H1 (cell line): ENCODE measurements at regions not wholly inside any gene's neighbourhood (a gene's known extent, or its start where the extent isn't known, plus 50 kb on each side); places are given as distances from the start of the nearest gene placed in this dataset.

Source experiments
- CTCF ChIA-PET: fragments of 300-600 bp; sonication (Branson Sonifier 250); formaldehyde crosslinking; loops from one replicate; lab custom pipeline; 2021; ENCODE audit not compliant: partially characterized antibody; lab: Charles Lee
- POLR2A ChIA-PET: fragments of 300-600 bp; sonication (Branson Sonifier 250); formaldehyde crosslinking; loops from one replicate; lab custom pipeline; 2021; ENCODE audit warnings: inconsistent platforms; ENCODE audit not compliant: partially characterized antibody; lab: Charles Lee
- DNase-seq, 2 experiments: peaks; one replicate each; pipeline versions ENCODE4 v3.0.0 to v3.0.0-alpha.2; 2010 to 2022; ENCODE audit warnings: low spot score in 2 of 2, low read depth in 1 of 2, mixed read lengths in 1 of 2
- FAIRE-seq: peaks from 2 replicates; lab custom pipeline; 2011; peaks lifted over from hg19 to GRCh38; lab: Jason Lieb, UNC
- H2AFZ ChIP-seq: 2 replicates; pipeline ENCODE4 v1.8.1; 2012; ENCODE audit warnings: low read length, inconsistent platforms
- H2AK5ac ChIP-seq: 2 replicates; pipeline ENCODE4 v1.6.1; 2013; ENCODE audit warnings: low read depth, low read length
- H2BK120ac ChIP-seq: replicated peaks from 2 replicates; pipeline ENCODE3; 2013; ENCODE audit warnings: low read depth, low read length, inconsistent platforms
- H2BK12ac ChIP-seq: 2 replicates; pipeline ENCODE4 v1.6.1; 2013; ENCODE audit warnings: low read depth, low read length
- H2BK15ac ChIP-seq: 2 replicates; pipeline ENCODE4 v1.6.1; 2013; ENCODE audit warnings: low read length
- H2BK20ac ChIP-seq: 2 replicates; pipeline ENCODE4 v1.6.1; 2013; ENCODE audit warnings: low read length
- H2BK5ac ChIP-seq: 2 replicates; pipeline ENCODE4 v1.6.1; 2013; ENCODE audit warnings: low read depth, low read length
- H3K14ac ChIP-seq: 2 replicates; pipeline ENCODE4 v1.6.1; 2013; ENCODE audit warnings: inconsistent platforms; ENCODE audit not compliant: insufficient read length
- H3K18ac ChIP-seq: 2 replicates; pipeline ENCODE4 v1.6.1; 2013; ENCODE audit warnings: low read length; ENCODE audit errors: extremely low read depth
- H3K23ac ChIP-seq: 2 replicates; pipeline ENCODE4 v1.6.1; 2013; ENCODE audit warnings: inconsistent platforms; ENCODE audit not compliant: insufficient read length
- H3K23me2 ChIP-seq: 2 replicates; pipeline ENCODE4 v1.6.1; 2013; ENCODE audit warnings: low read depth, low read length
- H3K27ac ChIP-seq: 2 replicates; pipeline ENCODE4 v1.6.1; 2011; ENCODE audit warnings: low read depth, low read length, inconsistent platforms
- H3K27me3 ChIP-seq, 4 experiments: replicated peaks in 1 of 4; 1 replicate in 1 of 4; 2 replicates in 3 of 4; pipeline versions ENCODE4 v1.6.1 to v1.8.1; 2011 to 2013; ENCODE audit warnings: low read length in 3 of 4, mild to moderate bottlenecking in 3 of 4, inconsistent platforms in 2 of 4, mixed read lengths in 2 of 4, moderate library complexity in 1 of 4; ENCODE audit not compliant: control insufficient read depth in 3 of 4, insufficient read depth in 3 of 4; ENCODE audit errors: extremely low read depth in 1 of 4
- H3K36me3 ChIP-seq, 4 experiments: 2 replicates each; pipeline versions ENCODE4 v1.6.1 to v1.8.1; 2011 to 2013; ENCODE audit warnings: mild to moderate bottlenecking in 4 of 4, low read length in 3 of 4, moderate library complexity in 2 of 4, control low read depth in 1 of 4, inconsistent platforms in 1 of 4; ENCODE audit not compliant: insufficient read depth in 4 of 4, control insufficient read depth in 2 of 4
- H3K4ac ChIP-seq: replicated peaks from 2 replicates; pipeline ENCODE3; 2013; ENCODE audit warnings: low read length, low read depth, mixed read lengths, inconsistent platforms; ENCODE audit not compliant: insufficient read length
- H3K4me1 ChIP-seq, 4 experiments: replicated peaks in 1 of 4; 1 replicate in 1 of 4; 2 replicates in 3 of 4; pipeline versions ENCODE4 v1.6.1 to v1.8.1; 2011 to 2013; ENCODE audit warnings: low read length in 3 of 4, inconsistent platforms in 2 of 4, mixed read lengths in 1 of 4; ENCODE audit not compliant: insufficient read depth in 4 of 4, control insufficient read depth in 3 of 4
- H3K4me2 ChIP-seq, 2 experiments: 2 replicates each; pipeline versions ENCODE4 v1.6.1 to v1.8.1; 2011 to 2013; ENCODE audit warnings: low read depth in 2 of 2, low read length in 2 of 2, control low read depth in 1 of 2, inconsistent platforms in 1 of 2, mild to moderate bottlenecking in 1 of 2; ENCODE audit not compliant: insufficient read depth in 1 of 2
- H3K4me3 ChIP-seq, 4 experiments: fragments of 200-600, 300-600 bp in 1 of 4; sonication (generic), shearing (Covaris generic), sonication (Bioruptor Twin) in 1 of 4; 2 replicates each; pipeline versions ENCODE4 v1.5.1 to v1.8.1; 2011 to 2016; ENCODE audit warnings: low read length in 4 of 4, low read depth in 3 of 4, control low read depth in 2 of 4, inconsistent platforms in 2 of 4, mild to moderate bottlenecking in 2 of 4, mixed read lengths in 1 of 4, moderate library complexity in 1 of 4; ENCODE audit not compliant: insufficient read depth in 2 of 4; ENCODE audit errors: extremely low read depth in 1 of 4
- H3K56ac ChIP-seq: replicated peaks from 2 replicates; pipeline ENCODE3; 2013; ENCODE audit warnings: low read depth, mild to moderate bottlenecking, mixed read lengths, low read length, inconsistent platforms; ENCODE audit not compliant: insufficient read length
- H3K79me1 ChIP-seq: 2 replicates; pipeline ENCODE4 v1.6.1; 2013; ENCODE audit warnings: low read depth, low read length, control low read depth
- H3K79me2 ChIP-seq, 2 experiments: 2 replicates each; pipeline versions ENCODE4 v1.6.1 to v1.8.1; 2012 to 2013; ENCODE audit warnings: low read length in 2 of 2, mild to moderate bottlenecking in 2 of 2, inconsistent platforms in 1 of 2; ENCODE audit not compliant: insufficient read depth in 2 of 2, control insufficient read depth in 1 of 2
- H3K9ac ChIP-seq, 4 experiments: replicated peaks in 1 of 4; 1 replicate in 1 of 4; 2 replicates in 3 of 4; pipeline versions ENCODE4 v1.6.1 to v1.8.1; 2011 to 2013; ENCODE audit warnings: low read depth in 3 of 4, low read length in 3 of 4, control low read depth in 2 of 4, mild to moderate bottlenecking in 2 of 4, moderate library complexity in 2 of 4, inconsistent platforms in 1 of 4; ENCODE audit errors: extremely low read depth in 1 of 4
- H3K9me3 ChIP-seq, 2 experiments: 2 replicates each; pipeline versions ENCODE4 v1.6.1 to v1.8.1; 2012 to 2013; ENCODE audit warnings: mild to moderate bottlenecking in 2 of 2, moderate library complexity in 2 of 2, control low read depth in 1 of 2, inconsistent platforms in 1 of 2, low read depth in 1 of 2, low read length in 1 of 2, mixed read lengths in 1 of 2; ENCODE audit not compliant: insufficient read depth in 2 of 2
- H4K20me1 ChIP-seq, 2 experiments: replicated peaks in 1 of 2; 2 replicates each; pipeline versions ENCODE3 to v1.8.1; 2011 to 2013; ENCODE audit warnings: inconsistent platforms in 2 of 2, low read length in 2 of 2, mild to moderate bottlenecking in 1 of 2; ENCODE audit not compliant: insufficient read depth in 2 of 2, control insufficient read depth in 1 of 2
- H4K5ac ChIP-seq: 2 replicates; pipeline ENCODE4 v1.6.1; 2013; ENCODE audit warnings: low read length, low read depth, mixed read lengths, inconsistent platforms; ENCODE audit not compliant: insufficient read length
- H4K8ac ChIP-seq: 2 replicates; pipeline ENCODE4 v1.8.0; 2013; ENCODE audit warnings: mild to moderate bottlenecking, moderate library complexity, low read length, inconsistent platforms; ENCODE audit not compliant: insufficient read depth; ENCODE audit errors: extremely low read depth
- H4K91ac ChIP-seq: replicated peaks from 2 replicates; pipeline ENCODE3; 2013; ENCODE audit warnings: low read length, mixed read lengths, inconsistent platforms; ENCODE audit not compliant: insufficient read length
- JUND ChIP-seq: IDR thresholded peaks from 2 replicates; pipeline ENCODE4 v1.6.1; 2011; ENCODE audit warnings: mild to moderate bottlenecking, improper control_type of control experiment, low read length
- SP1 ChIP-seq: IDR thresholded peaks from 2 replicates; pipeline ENCODE4 v1.6.1; 2011; ENCODE audit warnings: low read depth, low read length
- WGBS, 2 experiments: shearing (Covaris generic) in 1 of 2; methylation state at CpG; one replicate each; pipeline versions ENCODE4 v1.1.6 to v1.1.7; 2013 to 2015; ENCODE audit warnings: low lambda C conversion rate in 2 of 2, mixed read lengths in 2 of 2, inconsistent platforms in 1 of 2, low coverage in 1 of 2, missing lambda C conversion rate in 1 of 2; ENCODE audit not compliant: insufficient replicate concordance in 2 of 2, insufficient coverage in 1 of 2, insufficient read length in 1 of 2; ENCODE audit errors: extremely low coverage in 1 of 2, missing lambda C conversion rate in 1 of 2; 5-methylcytosine and 5-hydroxymethylcytosine counted together

GRCh38 chr13:87884884-87885283 lies 213.7 kb downstream of the SLITRK5 start:
- no peak overlapping the region for H3K4me3 ChIP-seq
- POLR2A ChIA-PET: no interaction called here
- no peak overlapping the region for H4K5ac ChIP-seq
- no peak overlapping the region for H3K56ac ChIP-seq
- CTCF ChIA-PET: interaction anchor here (0.9 kb wide), 1 partner anchor 9 kb away, joined by 3 read pairs; no protein-coding TSS in a partner anchor
- no peak overlapping the region for H3K9ac ChIP-seq
- H2BK5ac ChIP-seq: no peak overlapping the region
- H3K79me2 ChIP-seq: no peaks in the 10 kb centered on the region
- H3K9me3 ChIP-seq: no peaks in the 10 kb centered on the region
- no peak overlapping the region for H3K18ac ChIP-seq
- H2AK5ac ChIP-seq: no peak overlapping the region
- 87% methylated on average over 5 of the region's 5 CpGs; no CpG with 5 or more reads in 1 of the 2 experiments for WGBS, 2 experiments
- FAIRE-seq (no peak), DNase-seq (peak in 1 of 2 experiments; percentile 13)
- no peaks in the 10 kb centered on the region for H3K27me3 ChIP-seq
- no peak overlapping the region for H2AFZ ChIP-seq
- no peak for TF ChIP-seq SP1
- peak; percentile 90 for TF ChIP-seq JUND
- H3K4ac ChIP-seq: no peak overlapping the region
- no peak overlapping the region for H3K14ac ChIP-seq
- no peak overlapping the region for H4K8ac ChIP-seq
- no peaks in the 10 kb centered on the region for H3K79me1 ChIP-seq
- no peak overlapping the region for H2BK12ac ChIP-seq
- no peaks in the 10 kb centered on the region for H4K20me1 ChIP-seq
- H2BK20ac ChIP-seq: no peak overlapping the region
- H3K27ac ChIP-seq: no peak overlapping the region
- no peak overlapping the region for H3K4me2 ChIP-seq
- no peaks in the 10 kb centered on the region for H3K23me2 ChIP-seq
- H2BK120ac ChIP-seq: no peak overlapping the region
- no peaks in the 10 kb centered on the region for H3K36me3 ChIP-seq
- no peaks in the 10 kb centered on the region for H3K4me1 ChIP-seq
- H2BK15ac ChIP-seq: no peak overlapping the region
- no peak overlapping the region for H4K91ac ChIP-seq
- no peak overlapping the region for H3K23ac ChIP-seq
